Ovary (tissue), 7 donors: ENCODE measurements at regions not wholly inside any gene's neighbourhood (a gene's known extent, or its start where the extent isn't known, plus 50 kb on each side); places are given as distances from the start of the nearest gene placed in this dataset.
"Not testable (repeated sequence)": the region's sequence is repeated elsewhere in the genome, so short reads cannot be mapped to it uniquely, and the experiment has no call there.

Source experiments
- DNase-seq, 5 donors: peaks; one replicate each; pipeline ENCODE4 v3.0.0-alpha.2; 2019 to 2020
- H3K27ac ChIP-seq, 2 donors: fragments of 200-600 bp; one replicate each; pipeline versions ENCODE4 v1.5.1 to v1.8.0; 2019 to 2022
- H3K27me3 ChIP-seq: fragments of 200-600 bp; one replicate; pipeline ENCODE4 v1.8.0; 2022
- H3K36me3 ChIP-seq: fragments of 200-600 bp; sonication (generic); one replicate; pipeline ENCODE4 v1.5.1; 2019
- H3K4me1 ChIP-seq: one replicate; pipeline ENCODE4 v1.8.1; 2013; ENCODE audit warnings: mild to moderate bottlenecking, moderate library complexity; ENCODE audit not compliant: insufficient read depth
- H3K4me3 ChIP-seq: fragments of 200-600 bp; sonication (generic); one replicate; pipeline ENCODE4 v1.5.1; 2017
- H3K9me3 ChIP-seq, 2 donors: fragments of 200-600 bp in 1 of 2; sonication (generic) in 1 of 2; one replicate each; pipeline versions ENCODE4 v1.5.1 to v1.8.1; 2013 to 2019; ENCODE audit warnings: mild to moderate bottlenecking in 1 of 2, moderate library complexity in 1 of 2
- CTCF ChIP-seq, 3 donors: fragments of 450-650 bp in 2 of 3; fragments of 200-600 bp in 1 of 3; IDR thresholded peaks; one replicate each; pipeline versions ENCODE4 v1.5.1 to v1.8.0; 2016 to 2022; ENCODE audit warnings: antibody characterized with exemption in 3 of 3, mild to moderate bottlenecking in 1 of 3
- EP300 ChIP-seq: sonication (generic); formaldehyde crosslinking; IDR thresholded peaks from one replicate; pipeline ENCODE4 v1.6.1; 2017; ENCODE audit warnings: antibody characterized with exemption
- POLR2A ChIP-seq: fragments of 450-650 bp; IDR thresholded peaks from one replicate; pipeline ENCODE4 v1.6.1; 2017; ENCODE audit warnings: antibody characterized with exemption, mild to moderate bottlenecking, moderate library complexity
- WGBS, 3 donors: extraction: QIAGEN DNeasy Blood & Tissue Kit in 1 of 3; methylation state at CpG; one replicate each; pipeline versions ENCODE4 v1.1.5 to v1.1.7; 2013 to 2017; 5-methylcytosine and 5-hydroxymethylcytosine counted together
- intact Hi-C, 4 donors: fragments of 100-400 bp; cut with DNase I; formaldehyde crosslinking; loops; one replicate each; pipeline versions ENCODE4 v1.11.0 to v1.15.1; 2022 to 2023
- donor health status: DM: no; HTN: no; CAD: no; lungs with moderate emphysema.
- donor health status: DM: no; HTN: no; CAD: no.
- donor health status: Bipolar disorder and iron deficiency.
- donor health status: DM: no; HTN: no; CAD: no.
- donor health status: DM: yes; HTN: yes; CAD: no.

- Histone ChIP-seq H3K9me3 (no peaks in the 10 kb centered on the region), H3K4me3 (no peak overlapping the region), H3K36me3 (no peaks in the 10 kb centered on the region), H3K4me1 (no peaks in the 10 kb centered on the region), H3K27me3 (no peaks in the 10 kb centered on the region), H3K27ac (no peak overlapping the region)
- DNase-seq, result no peak
- 43 to 51% (median 49%) methylated on average over 4 of the region's 4 CpGs for WGBS, 3 donors
- TF ChIP-seq CTCF (IDR thresholded peaks at IDR 0.05), result no peak
- TF ChIP-seq POLR2A, result no peak
- TF ChIP-seq EP300, result no peak
- intact Hi-C loops, result no loop called here
Observed at GRCh38 chr1:239125027-239125426, 261.3 kb upstream of the CHRM3 start.

GRCh38 chr1:239123260-239123659, 263.1 kb upstream of the CHRM3 start:
- no peak overlapping the region for H3K27ac ChIP-seq
- intact Hi-C loops, result no loop called here
- H3K9me3 ChIP-seq, result no peaks in the 10 kb centered on the region
- no peak overlapping the region for H3K4me3 ChIP-seq
- DNase-seq, result peak in 1 of 5 donors; percentile 27
- TF ChIP-seq CTCF (IDR thresholded peaks at IDR 0.05) (no peak), POLR2A (no peak), EP300 (no peak)
- H3K36me3 ChIP-seq, result no peaks in the 10 kb centered on the region
- H3K4me1 ChIP-seq, result no peaks in the 10 kb centered on the region
- 62 to 76% (median 71%) methylated on average over 4 of the region's 4 CpGs for WGBS, 3 donors
- H3K27me3 ChIP-seq, result no peaks in the 10 kb centered on the region

GRCh38 chr1:239112101-239112935, 274.1 kb upstream of the CHRM3 start:
- Histone ChIP-seq H3K4me1 (no peaks in the 10 kb centered on the region), H3K4me3 (no peak overlapping the region), H3K27ac (no peak overlapping the region), H3K9me3 (no peaks in the 10 kb centered on the region), H3K27me3 (no peaks in the 10 kb centered on the region), H3K36me3 (no peaks in the 10 kb centered on the region)
- no peak for DNase-seq
- TF ChIP-seq EP300 (no peak), POLR2A (no peak)
- 74 to 87% (median 79%) methylated on average over 5 of the region's 5 CpGs for whole genome bisulfite sequencing, 3 donors
- intact Hi-C loops, result no loop called here

- WGBS, 3 donors, result 83 to 94% (median 88%) methylated on average over 7 of the region's 7 CpGs
- Histone ChIP-seq H3K4me1 (no peaks in the 10 kb centered on the region), H3K9me3 (no peaks in the 10 kb centered on the region), H3K27me3 (no peaks in the 10 kb centered on the region), H3K36me3 (no peaks in the 10 kb centered on the region), H3K4me3 (no peak overlapping the region), H3K27ac (no peak overlapping the region)
- TF ChIP-seq POLR2A (no peak), CTCF (IDR thresholded peaks at IDR 0.05) (no peak), EP300 (no peak)
- DNase-seq, result no peak
- intact Hi-C loops, result no loop called here
Observed at GRCh38 chr1:239107676-239108075, 278.7 kb upstream of the CHRM3 start.

- H3K36me3 ChIP-seq, H3K9me3 ChIP-seq, H3K27me3 ChIP-seq, intact Hi-C loops, DNase-seq, H3K27ac ChIP-seq, H3K4me1 ChIP-seq, H3K4me3 ChIP-seq: not testable (repeated sequence)
- 74 to 79% (median 75%) methylated on average over 7 of the region's 7 CpGs for WGBS, 3 donors
Observed at GRCh38 chr1:239106689-239107088, 279.7 kb upstream of the CHRM3 start.
